GM19035 (cell line): ENCODE measurements at regions not wholly inside any gene's neighbourhood (a gene's known extent, or its start where the extent isn't known, plus 50 kb on each side); places are given as distances from the start of the nearest gene placed in this dataset.

Experiments
- ATAC-seq: cut with Tn5 transposase; IDR thresholded peaks from one replicate; pipeline ENCODE4 v1.9.1; 2021; ENCODE audit not compliant: unreplicated experiment

GRCh38 chr10:1933215-1933614 is 195.9 kb upstream of the ADARB2 start:
- no peak for ATAC-seq

GRCh38 chr10:1932692-1933094 is 195.4 kb upstream of the ADARB2 start:
- no peak for ATAC-seq

- ATAC-seq, result no peak
Measured at GRCh38 chr10:1928606-1929005, 191.3 kb upstream of the ADARB2 start.

- no peak for ATAC-seq
Measured at GRCh38 chr10:1923998-1924397, 186.7 kb upstream of the ADARB2 start.

GRCh38 chr10:1923586-1923985 is 186.3 kb upstream of the ADARB2 start:
- no peak for ATAC-seq

- ATAC-seq, result no peak
Measured at GRCh38 chr10:1920941-1921340, 183.6 kb upstream of the ADARB2 start.

GRCh38 chr10:1920127-1920526 is 182.8 kb upstream of the ADARB2 start:
- no peak for ATAC-seq

- no peak for ATAC-seq
Measured at GRCh38 chr10:1911771-1912170, 174.4 kb upstream of the ADARB2 start.

- no peak for ATAC-seq
Measured at GRCh38 chr10:1903982-1904381, 166.7 kb upstream of the ADARB2 start.

GRCh38 chr10:1896153-1896552 is 158.8 kb upstream of the ADARB2 start:
- no peak for ATAC-seq

GRCh38 chr10:1895691-1896090 is 158.4 kb upstream of the ADARB2 start:
- ATAC-seq, result no peak

GRCh38 chr10:1894912-1895311 is 157.6 kb upstream of the ADARB2 start:
- ATAC-seq, result no peak

GRCh38 chr10:1893941-1894340 is 156.6 kb upstream of the ADARB2 start:
- ATAC-seq, result no peak

GRCh38 chr10:1886039-1886438 is 148.7 kb upstream of the ADARB2 start:
- no peak for ATAC-seq

- no peak for ATAC-seq
Measured at GRCh38 chr10:1882728-1883127, 145.4 kb upstream of the ADARB2 start.

GRCh38 chr10:1882180-1882579 is 144.9 kb upstream of the ADARB2 start:
- no peak for ATAC-seq

- ATAC-seq, result no peak
Measured at GRCh38 chr10:1881636-1882035, 144.3 kb upstream of the ADARB2 start.

GRCh38 chr10:1874533-1874932 is 137.2 kb upstream of the ADARB2 start:
- ATAC-seq, result no peak

GRCh38 chr10:1873661-1874315 is 136.5 kb upstream of the ADARB2 start:
- ATAC-seq, result no peak

GRCh38 chr10:1872151-1872726 is 134.9 kb upstream of the ADARB2 start:
- no peak for ATAC-seq

GRCh38 chr10:1870491-1870890 is 133.2 kb upstream of the ADARB2 start:
- no peak for ATAC-seq

- ATAC-seq, result no peak
Measured at GRCh38 chr10:1869861-1870260, 132.5 kb upstream of the ADARB2 start.

GRCh38 chr10:1860351-1860750 is 123.0 kb upstream of the ADARB2 start:
- ATAC-seq, result no peak
